Smooth muscle cell (in vitro differentiated cells): ENCODE measurements at regions not wholly inside any gene's neighbourhood (a gene's known extent, or its start where the extent isn't known, plus 50 kb on each side); places are given as distances from the start of the nearest gene placed in this dataset. TPM values are rescaled to one million over a fixed set of nuclear protein-coding genes. Genes with fewer than 3 reads are reported as not detected.

ENCODE experiments used
- DNase-seq: peaks from one replicate; lab custom pipeline; 2025; ENCODE audit not compliant: unreplicated experiment; lab: John Stamatoyannopoulos, UW
- H2AFZ ChIP-seq: fragments of 200-600 bp; sonication (generic); 2 replicates; pipeline ENCODE4 v1.6.0; 2016; ENCODE audit warnings: antibody characterized with exemption, low read depth, mild to moderate bottlenecking
- H3F3A ChIP-seq: fragments of 200-600 bp; sonication (generic); 2 replicates; pipeline ENCODE4 v1.6.0; 2017; ENCODE audit warnings: antibody characterized with exemption, low read depth
- H3K27ac ChIP-seq: fragments of 200-600 bp; sonication (generic); 2 replicates; pipeline ENCODE4 v1.5.1; 2016; ENCODE audit warnings: low read depth, mild to moderate bottlenecking
- H3K27me3 ChIP-seq: fragments of 200-600 bp; sonication (generic); 2 replicates; pipeline ENCODE4 v1.6.1; 2016; ENCODE audit warnings: low read depth, mild to moderate bottlenecking
- H3K36me3 ChIP-seq: fragments of 200-600 bp; sonication (generic); 2 replicates; pipeline ENCODE4 v1.5.1; 2016; ENCODE audit warnings: low read depth
- H3K4me1 ChIP-seq: fragments of 200-600 bp; sonication (generic); 2 replicates; pipeline ENCODE4 v1.5.1; 2016; ENCODE audit warnings: low read depth
- H3K4me2 ChIP-seq: fragments of 200-600 bp; sonication (generic); 2 replicates; pipeline ENCODE4 v1.6.0; 2016; ENCODE audit warnings: mild to moderate bottlenecking
- H3K4me3 ChIP-seq: fragments of 200-600 bp; sonication (generic); 2 replicates; pipeline ENCODE4 v1.5.1; 2016; ENCODE audit warnings: mild to moderate bottlenecking
- H3K79me2 ChIP-seq: fragments of 200-600 bp; sonication (generic); 2 replicates; pipeline ENCODE4 v1.6.0; 2016; ENCODE audit warnings: low read depth, mild to moderate bottlenecking
- H3K9ac ChIP-seq: fragments of 200-600 bp; sonication (generic); 2 replicates; pipeline ENCODE4 v1.6.0; 2016; ENCODE audit warnings: low read depth
- H3K9me3 ChIP-seq: fragments of 200-600 bp; sonication (generic); replicated peaks from 2 replicates; pipeline ENCODE4 v1.5.1; 2016; ENCODE audit warnings: low read depth
- H4K20me1 ChIP-seq: fragments of 200-600 bp; sonication (generic); 2 replicates; pipeline ENCODE4 v1.6.0; 2016; ENCODE audit warnings: low read depth
- WGBS: methylation state at CpG from one replicate; pipeline ENCODE4 v1.1.7; 2016; ENCODE audit warnings: low lambda C conversion rate; 5-methylcytosine and 5-hydroxymethylcytosine counted together
- small RNA-seq: library from RNA; depleted of rRNA; stranded (forward); fragments of <200 nt; gene quantifications from one replicate; pipeline ENCODE3, GENCODE V24; 2014
- TF ChIP-seq, protein P1 (sequence below): fragments of 200-600 bp; sonication (generic); IDR thresholded peaks from 2 replicates; pipeline ENCODE4 v1.5.1; 2017; ENCODE audit warnings: borderline replicate concordance, mild to moderate bottlenecking, antibody characterized with exemption; ENCODE audit not compliant: insufficient read depth, poor library complexity, severe bottlenecking

DNA sequence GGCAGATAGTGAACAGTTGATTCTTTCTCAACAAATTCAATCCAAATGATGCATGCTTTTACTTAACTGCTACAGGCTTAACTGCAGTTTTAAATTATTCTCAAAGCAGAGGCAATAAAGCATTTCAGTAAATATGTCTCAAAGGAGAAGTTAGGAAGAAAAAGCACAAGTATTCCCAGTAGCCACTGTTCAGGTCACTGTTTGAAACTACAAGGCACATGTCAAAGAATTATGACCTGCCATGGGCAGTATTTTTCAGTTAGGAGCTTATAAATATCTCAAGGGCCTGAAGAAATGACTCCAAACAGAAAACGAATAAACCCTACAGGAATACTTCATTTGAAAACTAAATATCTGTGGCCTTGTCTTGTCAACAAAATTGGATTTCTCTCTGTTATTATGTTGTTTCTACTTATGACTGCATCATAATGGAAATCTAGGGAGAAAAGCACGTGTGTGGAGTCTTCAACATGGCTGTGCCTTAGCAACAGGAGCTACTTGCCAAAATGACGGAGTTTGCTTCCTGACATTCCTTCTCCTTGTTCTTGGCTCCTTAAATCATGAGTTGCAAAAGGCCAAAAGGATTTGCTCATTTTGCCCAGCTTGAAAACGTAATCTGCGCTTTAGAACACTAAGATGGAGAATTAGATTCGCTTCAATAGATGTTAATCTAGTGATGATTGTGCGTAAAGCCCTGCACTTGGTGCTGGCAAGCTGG lies 67.6 kb upstream of the GPR101 start:
- H3K4me2 ChIP-seq = no peak overlapping the region

More for the DNA sequence above, 67.6 kb upstream of the GPR101 start:
- no peaks in the 10 kb centered on the region for H4K20me1 ChIP-seq
- H3K9me3 ChIP-seq = no peaks in the 10 kb centered on the region
- peaks cover 7% of the 10 kb centered on the region for H3K27me3 ChIP-seq
- no peak overlapping the region for H2AFZ ChIP-seq
- no peak for DNase-seq
- no peaks in the 10 kb centered on the region for H3K79me2 ChIP-seq
- TF ChIP-seq, protein P1, sequence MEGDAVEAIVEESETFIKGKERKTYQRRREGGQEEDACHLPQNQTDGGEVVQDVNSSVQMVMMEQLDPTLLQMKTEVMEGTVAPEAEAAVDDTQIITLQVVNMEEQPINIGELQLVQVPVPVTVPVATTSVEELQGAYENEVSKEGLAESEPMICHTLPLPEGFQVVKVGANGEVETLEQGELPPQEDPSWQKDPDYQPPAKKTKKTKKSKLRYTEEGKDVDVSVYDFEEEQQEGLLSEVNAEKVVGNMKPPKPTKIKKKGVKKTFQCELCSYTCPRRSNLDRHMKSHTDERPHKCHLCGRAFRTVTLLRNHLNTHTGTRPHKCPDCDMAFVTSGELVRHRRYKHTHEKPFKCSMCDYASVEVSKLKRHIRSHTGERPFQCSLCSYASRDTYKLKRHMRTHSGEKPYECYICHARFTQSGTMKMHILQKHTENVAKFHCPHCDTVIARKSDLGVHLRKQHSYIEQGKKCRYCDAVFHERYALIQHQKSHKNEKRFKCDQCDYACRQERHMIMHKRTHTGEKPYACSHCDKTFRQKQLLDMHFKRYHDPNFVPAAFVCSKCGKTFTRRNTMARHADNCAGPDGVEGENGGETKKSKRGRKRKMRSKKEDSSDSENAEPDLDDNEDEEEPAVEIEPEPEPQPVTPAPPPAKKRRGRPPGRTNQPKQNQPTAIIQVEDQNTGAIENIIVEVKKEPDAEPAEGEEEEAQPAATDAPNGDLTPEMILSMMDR = no peak
- WGBS = 56% methylated on average over 7 of the region's 7 CpGs
- no peaks in the 10 kb centered on the region for H3K4me1 ChIP-seq
- H3K36me3 ChIP-seq = no peaks in the 10 kb centered on the region
- no peak overlapping the region for H3K27ac ChIP-seq
- H3K4me3 ChIP-seq = no peak overlapping the region
- no peak overlapping the region for H3K9ac ChIP-seq
- no peaks in the 10 kb centered on the region for H3F3A ChIP-seq

Small RNA genes in the stretch of these regions (small RNA-seq; reads per million reads assigned to genes)
- not detected for gene AL355309.1
